GM12891 (cell line): ENCODE measurements at regions not wholly inside any gene's neighbourhood (a gene's known extent, or its start where the extent isn't known, plus 50 kb on each side); places are given as distances from the start of the nearest gene placed in this dataset.

Source experiments
- PAX5 ChIP-seq: IDR thresholded peaks from 2 replicates; pipeline ENCODE4 v1.6.1; 2011; ENCODE audit warnings: low read length, moderate library complexity, mild to moderate bottlenecking; ENCODE audit not compliant: insufficient read depth, severe bottlenecking
- POLR2A ChIP-seq: IDR thresholded peaks from 2 replicates; pipeline ENCODE4 v1.6.1; 2011; ENCODE audit warnings: low read depth, low read length, control low read depth
- POLR2AphosphoS5 ChIP-seq: IDR thresholded peaks from 2 replicates; pipeline ENCODE4 v1.6.1; 2011; ENCODE audit warnings: low read depth, low read length, control low read depth
- POU2F2 ChIP-seq: IDR thresholded peaks from 2 replicates; pipeline ENCODE4 v1.6.1; 2011; ENCODE audit warnings: low read depth, mild to moderate bottlenecking, control low read depth, low read length, moderate library complexity
- SPI1 ChIP-seq: IDR thresholded peaks from 2 replicates; pipeline ENCODE4 v1.6.1; 2011; ENCODE audit warnings: low read depth, low read length, control low read depth
- TAF1 ChIP-seq: IDR thresholded peaks from 2 replicates; pipeline ENCODE4 v1.6.1; 2011; ENCODE audit warnings: low read depth, low read length, control low read depth

GRCh38 chr4:11566444-11567022, 137.8 kb upstream of the HS3ST1 start:
- no peak for TF ChIP-seq POLR2A
- TF ChIP-seq TAF1, result no peak
- no peak for TF ChIP-seq POLR2AphosphoS5
- no peak for TF ChIP-seq SPI1
- TF ChIP-seq PAX5, result no peak
- TF ChIP-seq POU2F2, result no peak
